H1 (cell line): ENCODE measurements at regions not wholly inside any gene's neighbourhood (a gene's known extent, or its start where the extent isn't known, plus 50 kb on each side); places are given as distances from the start of the nearest gene placed in this dataset.

ENCODE experiments used
- ASH2L ChIP-seq: fragments of 200-600, 300-600 bp; sonication (generic); IDR thresholded peaks from one replicate; pipeline ENCODE4 v1.7.1; 2017; ENCODE audit warnings: low read length
- BCL11A ChIP-seq, 2 experiments: IDR thresholded peaks; one replicate each; pipeline ENCODE4 v1.6.1; 2011; ENCODE audit warnings: low read depth in 2 of 2, low read length in 2 of 2, mild to moderate bottlenecking in 2 of 2
- CEBPB ChIP-seq: IDR thresholded peaks from 2 replicates; pipeline ENCODE4 v1.6.1; 2012; ENCODE audit warnings: low read depth, low read length
- E2F6 ChIP-seq: IDR thresholded peaks from 2 replicates; pipeline ENCODE4 v1.6.1; 2012; ENCODE audit warnings: inconsistent platforms
- EGR1 ChIP-seq: IDR thresholded peaks from 2 replicates; pipeline ENCODE4 v1.6.1; 2011; ENCODE audit warnings: low read depth, low read length, borderline replicate concordance

GRCh38 chr16:64180136-64180900 is 941.5 kb downstream of the CDH11 start (continued):
- TF ChIP-seq E2F6, result no peak
- no peak for TF ChIP-seq ASH2L
- TF ChIP-seq EGR1, result no peak
- TF ChIP-seq CEBPB, result no peak
- no peak for TF ChIP-seq BCL11A (IDR thresholded peaks at IDR 0.05; ENCODE audit: low read depth in 2 of 2, low read length in 2 of 2)
- TF ChIP-seq, all 59 proteins: peak for 0
